ENCODE measurements at regions not wholly inside any gene's neighbourhood (a gene's known extent, or its start where the extent isn't known, plus 50 kb on each side); places are given as distances from the start of the nearest gene placed in this dataset.

DNA sequence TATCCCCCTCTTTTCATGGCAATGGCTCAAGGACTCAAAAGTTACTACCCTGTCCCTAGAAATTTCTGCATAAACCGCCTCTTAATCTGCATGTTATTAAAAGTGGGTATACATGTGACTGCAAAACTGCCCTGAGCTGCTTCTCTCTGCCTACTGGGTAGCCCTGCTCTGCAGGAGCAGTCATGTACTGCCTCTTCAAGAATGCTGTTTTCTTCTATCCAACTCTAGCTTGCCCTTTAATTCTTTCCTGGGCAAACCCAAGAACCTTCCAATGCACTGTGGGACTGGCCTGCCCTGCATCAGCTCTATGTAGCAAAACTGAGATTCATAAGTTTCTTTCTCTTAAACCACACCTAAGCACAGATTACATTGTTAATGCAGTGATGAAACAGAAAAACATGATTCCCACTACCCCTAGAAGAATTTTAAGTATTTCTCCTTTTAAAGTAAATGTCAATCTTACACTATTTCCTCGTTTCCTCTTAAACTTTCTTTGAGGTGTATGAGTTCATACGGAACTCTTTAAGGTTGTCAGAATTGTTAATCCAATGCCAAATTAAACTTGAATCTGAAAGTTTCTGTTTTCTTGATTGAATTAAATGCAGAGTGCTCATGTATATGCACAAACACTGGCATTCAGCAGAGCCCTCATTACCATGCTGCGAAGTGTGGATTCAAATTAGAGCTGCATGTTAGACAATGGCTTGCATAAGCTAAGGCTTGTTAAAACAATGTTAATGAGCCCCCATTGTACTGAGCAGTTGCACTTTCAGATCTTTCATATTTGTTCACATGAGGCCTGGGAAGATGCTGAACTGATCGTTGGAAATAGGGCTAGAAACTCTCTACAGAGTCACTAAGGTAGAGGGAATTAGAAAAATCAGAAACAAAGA, 669.9 kb upstream of the PCDH20 start:
- H3K36me3 ChIP-seq = no peaks in the 10 kb centered on the region
- H3K4me3 ChIP-seq = no peak overlapping the region
- no peaks in the 10 kb centered on the region for H3K27me3 ChIP-seq
- TF ChIP-seq, protein P1, sequence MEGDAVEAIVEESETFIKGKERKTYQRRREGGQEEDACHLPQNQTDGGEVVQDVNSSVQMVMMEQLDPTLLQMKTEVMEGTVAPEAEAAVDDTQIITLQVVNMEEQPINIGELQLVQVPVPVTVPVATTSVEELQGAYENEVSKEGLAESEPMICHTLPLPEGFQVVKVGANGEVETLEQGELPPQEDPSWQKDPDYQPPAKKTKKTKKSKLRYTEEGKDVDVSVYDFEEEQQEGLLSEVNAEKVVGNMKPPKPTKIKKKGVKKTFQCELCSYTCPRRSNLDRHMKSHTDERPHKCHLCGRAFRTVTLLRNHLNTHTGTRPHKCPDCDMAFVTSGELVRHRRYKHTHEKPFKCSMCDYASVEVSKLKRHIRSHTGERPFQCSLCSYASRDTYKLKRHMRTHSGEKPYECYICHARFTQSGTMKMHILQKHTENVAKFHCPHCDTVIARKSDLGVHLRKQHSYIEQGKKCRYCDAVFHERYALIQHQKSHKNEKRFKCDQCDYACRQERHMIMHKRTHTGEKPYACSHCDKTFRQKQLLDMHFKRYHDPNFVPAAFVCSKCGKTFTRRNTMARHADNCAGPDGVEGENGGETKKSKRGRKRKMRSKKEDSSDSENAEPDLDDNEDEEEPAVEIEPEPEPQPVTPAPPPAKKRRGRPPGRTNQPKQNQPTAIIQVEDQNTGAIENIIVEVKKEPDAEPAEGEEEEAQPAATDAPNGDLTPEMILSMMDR (IDR thresholded peaks at IDR 0.05) = no peak
- H3K4me1 ChIP-seq = no peaks in the 10 kb centered on the region
- H3K9me3 ChIP-seq = no peaks in the 10 kb centered on the region
- no peak for DNase-seq (ENCODE audit: low spot score)
- H3K27ac ChIP-seq = no peak overlapping the region

- Histone ChIP-seq H3K9me3 (no peaks in the 10 kb centered on the region), H3K36me3 (no peaks in the 10 kb centered on the region), H3K27ac (no peak overlapping the region), H3K4me1 (no peaks in the 10 kb centered on the region), H3K27me3 (no peaks in the 10 kb centered on the region), H3K4me3 (no peak overlapping the region)
- no peak for DNase-seq (ENCODE audit: low spot score)
- TF ChIP-seq, protein P1 (IDR thresholded peaks at IDR 0.05) = no peak
Measured at GRCh38 chr13:62084728-62085127, 669.1 kb upstream of the PCDH20 start.

DNA sequence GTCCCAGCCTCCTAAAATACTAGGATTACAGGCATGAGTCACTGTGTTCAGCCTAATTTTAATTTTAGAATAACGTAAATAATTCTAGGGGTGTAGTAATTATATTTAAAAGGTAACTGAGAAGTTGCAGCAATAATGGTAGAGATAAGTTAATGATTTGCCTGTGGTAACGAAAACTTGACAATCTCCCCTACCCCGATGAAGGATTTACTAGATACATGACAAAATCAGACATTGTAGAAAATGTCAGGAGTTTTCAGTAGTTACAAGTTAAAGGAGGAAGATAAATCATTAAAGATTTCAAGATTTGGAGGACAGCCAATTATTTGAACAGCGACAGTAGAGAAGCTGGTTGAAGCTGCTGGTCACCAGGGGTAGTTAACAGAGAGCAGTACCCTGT, 652.2 kb upstream of the PCDH20 start:
- TF ChIP-seq, protein P1 (IDR thresholded peaks at IDR 0.05) = no peak
- Histone ChIP-seq H3K9me3 (no peaks in the 10 kb centered on the region), H3K27ac (no peak overlapping the region), H3K4me3 (no peak overlapping the region), H3K27me3 (no peaks in the 10 kb centered on the region), H3K4me1 (no peaks in the 10 kb centered on the region), H3K36me3 (no peaks in the 10 kb centered on the region)
- no peak for DNase-seq (ENCODE audit: low spot score)

GRCh38 chr13:62065016-62065415, 649.4 kb upstream of the PCDH20 start:
- no peaks in the 10 kb centered on the region for H3K36me3 ChIP-seq
- no peaks in the 10 kb centered on the region for H3K27me3 ChIP-seq
- DNase-seq (ENCODE audit: low spot score) = no peak
- no peak overlapping the region for H3K4me3 ChIP-seq
- TF ChIP-seq, protein P1 (IDR thresholded peaks at IDR 0.05) = no peak
- H3K9me3 ChIP-seq = no peaks in the 10 kb centered on the region
- H3K4me1 ChIP-seq = no peaks in the 10 kb centered on the region
- H3K27ac ChIP-seq = no peak overlapping the region

GRCh38 chr13:62061751-62062150, 646.1 kb upstream of the PCDH20 start:
- Histone ChIP-seq H3K36me3 (no peaks in the 10 kb centered on the region), H3K4me1 (no peaks in the 10 kb centered on the region), H3K27ac (no peak overlapping the region), H3K9me3 (no peaks in the 10 kb centered on the region), H3K27me3 (no peaks in the 10 kb centered on the region), H3K4me3 (no peak overlapping the region)
- TF ChIP-seq, protein P1 (IDR thresholded peaks at IDR 0.05) = no peak
- DNase-seq (ENCODE audit: low spot score) = no peak

GRCh38 chr13:62060570-62060969, 644.9 kb upstream of the PCDH20 start:
- Histone ChIP-seq H3K27ac (no peak overlapping the region), H3K4me1 (no peaks in the 10 kb centered on the region), H3K27me3 (no peaks in the 10 kb centered on the region), H3K36me3 (no peaks in the 10 kb centered on the region), H3K9me3 (no peaks in the 10 kb centered on the region), H3K4me3 (no peak overlapping the region)
- DNase-seq (ENCODE audit: low spot score) = no peak
- TF ChIP-seq, protein P1 (IDR thresholded peaks at IDR 0.05) = no peak
